GM23248 (cell line): ENCODE measurements at regions not wholly inside any gene's neighbourhood (a gene's known extent, or its start where the extent isn't known, plus 50 kb on each side); places are given as distances from the start of the nearest gene placed in this dataset.

ENCODE experiments used
- EZH2 ChIP-seq: fragments of 200-600 bp; sonication (generic); IDR thresholded peaks from 2 replicates; pipeline ENCODE4 v1.6.1; 2018; ENCODE audit warnings: antibody characterized with exemption, mild to moderate bottlenecking; ENCODE audit not compliant: insufficient read depth, poor library complexity, severe bottlenecking
- EZH2phosphoT487 ChIP-seq: fragments of 200-600 bp; sonication (generic); IDR thresholded peaks from 2 replicates; pipeline ENCODE4 v1.6.1; 2018; ENCODE audit warnings: antibody characterized with exemption, moderate library complexity, mild to moderate bottlenecking, low read depth; ENCODE audit not compliant: insufficient read depth

DNA sequence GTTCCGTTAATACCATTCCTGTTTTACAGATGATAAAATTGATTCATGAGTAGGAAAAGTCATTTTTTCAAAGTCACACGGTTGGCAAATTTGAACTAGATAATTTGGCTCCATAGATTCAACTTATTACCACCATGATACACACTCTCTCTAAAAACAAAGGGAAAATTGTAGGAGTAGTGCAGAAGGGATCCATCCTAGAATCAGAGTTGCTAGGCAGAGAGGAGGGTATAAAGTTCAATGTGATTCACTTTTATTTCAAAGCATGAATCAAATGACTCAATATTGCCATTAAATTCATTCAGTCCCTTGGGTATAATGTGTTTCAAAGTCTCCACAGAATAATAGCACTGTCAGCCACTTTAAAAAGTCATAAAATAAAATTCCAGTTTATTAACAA lies 747.2 kb upstream of the ACO1 start:
- no peak for TF ChIP-seq EZH2phosphoT487
- no peak for TF ChIP-seq EZH2
